ENCODE measurements at regions not wholly inside any gene's neighbourhood (a gene's known extent, or its start where the extent isn't known, plus 50 kb on each side); places are given as distances from the start of the nearest gene placed in this dataset.
"Not testable (repeated sequence)": the region's sequence is repeated elsewhere in the genome, so short reads cannot be mapped to it uniquely, and the experiment has no call there.

DNA sequence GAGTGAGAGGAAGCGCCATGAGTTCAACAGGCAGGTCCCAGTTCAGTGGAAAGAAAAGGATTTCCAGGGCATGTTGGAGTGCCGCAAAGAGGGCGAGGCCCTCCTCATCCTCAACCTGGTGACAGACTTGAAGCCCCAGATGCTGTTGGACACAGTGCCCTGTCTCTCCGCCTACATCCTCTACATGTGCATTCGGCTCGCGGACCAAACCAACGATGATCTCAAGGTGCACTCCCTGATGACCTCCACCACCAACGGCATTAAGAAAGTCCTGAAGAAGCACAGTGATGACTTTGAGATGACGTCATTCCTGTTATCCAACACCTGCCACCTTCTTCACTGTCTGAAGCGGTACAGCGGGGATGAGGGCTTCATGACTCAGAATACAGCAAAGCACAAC is 1667.4 kb downstream of the SPATA31A7 start:
- peaks cover 13% of the 10 kb centered on the region; the same call in 1 of the 2 replicates for H3K27me3 ChIP-seq (replicated peaks; ENCODE audit: insufficient read depth)
- WGBS, 2 experiments (ENCODE audit: low coverage in 1 of 2, low lambda C conversion rate in 2 of 2, missing lambda C conversion rate in 2 of 2) = 49 to 54% methylated on average over 12 of the region's 12 CpGs
- H3K9ac ChIP-seq; H2AFZ ChIP-seq; H3K9me2 ChIP-seq (ENCODE audit: insufficient read depth); H3K4me1 ChIP-seq (ENCODE audit: insufficient read depth); in situ Hi-C loops (cut with MboI); H3K4me3 ChIP-seq; H4K20me1 ChIP-seq (ENCODE audit: insufficient read depth); H3K36me3 ChIP-seq (ENCODE audit: low read depth); H3K79me2 ChIP-seq (ENCODE audit: insufficient read depth); H3K9me3 ChIP-seq (ENCODE audit: low read depth); H3K27ac ChIP-seq; H3F3A ChIP-seq (ENCODE audit: insufficient read depth); DNase-seq; H3K4me2 ChIP-seq (ENCODE audit: unreplicated experiment): not testable (repeated sequence)

DNA sequence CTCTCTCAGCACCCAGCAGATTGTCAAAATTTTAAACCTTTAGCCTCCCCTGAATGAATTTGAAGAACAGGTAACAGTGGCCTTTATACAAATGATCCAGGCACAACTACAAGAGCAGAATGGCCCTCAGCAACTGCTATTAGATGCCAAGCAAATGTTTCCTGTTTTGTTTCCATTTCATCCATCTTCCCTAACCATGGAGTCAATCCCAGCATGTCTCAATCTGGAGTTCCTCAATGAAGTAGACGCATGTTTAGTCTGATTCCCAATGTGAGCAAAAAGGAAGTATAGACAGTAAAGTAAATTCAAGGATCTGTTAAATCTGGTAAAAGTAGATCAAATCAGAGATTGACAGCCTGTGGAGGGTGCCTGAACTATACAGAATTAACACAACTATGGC is 1668.4 kb downstream of the SPATA31A7 start:
- DNase-seq; in situ Hi-C loops (cut with MboI); H3K4me1 ChIP-seq (ENCODE audit: insufficient read depth); H4K20me1 ChIP-seq (ENCODE audit: insufficient read depth); H3K9me2 ChIP-seq (ENCODE audit: insufficient read depth); H3K9ac ChIP-seq; H3K9me3 ChIP-seq (ENCODE audit: low read depth); H3K36me3 ChIP-seq (ENCODE audit: low read depth); H3F3A ChIP-seq (ENCODE audit: insufficient read depth); H3K4me2 ChIP-seq (ENCODE audit: unreplicated experiment); H3K4me3 ChIP-seq; H3K27ac ChIP-seq; H2AFZ ChIP-seq; H3K79me2 ChIP-seq (ENCODE audit: insufficient read depth): not testable (repeated sequence)
- peaks cover 19% of the 10 kb centered on the region for H3K27me3 ChIP-seq (replicated peaks; ENCODE audit: insufficient read depth)
- WGBS, 2 experiments (ENCODE audit: low coverage in 1 of 2, low lambda C conversion rate in 2 of 2, missing lambda C conversion rate in 2 of 2) = 34 to 46% methylated on average over 1 of the region's 1 CpG

DNA sequence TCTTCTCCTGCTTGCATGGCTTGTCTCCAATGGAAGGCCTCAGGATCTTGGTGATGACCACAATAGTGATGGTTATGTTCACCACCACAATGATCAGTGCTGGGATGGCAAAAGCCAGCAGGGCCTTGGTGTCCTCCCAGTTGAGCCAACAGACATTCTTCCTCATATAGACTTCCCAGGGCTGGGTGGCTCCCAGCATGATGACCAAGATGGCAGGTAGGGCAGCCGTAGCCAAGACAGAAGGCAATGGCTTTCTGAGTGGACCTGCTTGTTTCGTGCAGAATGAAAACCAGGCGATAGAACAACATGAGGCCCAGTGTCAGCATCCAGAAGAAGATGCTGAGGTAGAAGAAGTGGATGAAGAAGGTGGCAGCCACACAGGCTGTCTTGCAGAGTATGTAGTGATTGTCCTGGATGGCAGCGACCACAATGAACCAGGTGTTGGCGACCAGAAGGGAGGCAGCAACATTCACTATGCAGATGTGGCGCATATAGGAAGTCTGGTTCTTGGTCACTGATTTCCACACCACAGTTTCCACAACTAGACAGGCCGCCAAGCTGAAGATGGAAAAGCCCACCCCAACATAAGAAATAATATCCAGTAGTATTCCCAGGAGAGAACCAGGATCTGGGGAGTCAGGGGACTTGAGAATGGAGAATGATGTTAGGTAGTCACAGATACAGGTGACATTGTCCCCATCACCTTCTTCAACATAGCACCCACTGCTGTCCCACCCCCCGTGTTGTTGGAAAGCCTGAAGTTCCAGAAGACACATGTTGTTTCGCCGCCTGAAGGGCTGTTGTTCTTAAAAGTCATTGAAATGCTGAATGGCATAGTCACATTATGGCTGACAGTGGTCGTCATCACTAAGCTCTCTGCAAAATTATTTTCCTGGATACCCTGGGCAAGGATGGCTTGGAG is 1671.4 kb downstream of the SPATA31A7 start:
- H4K20me1 ChIP-seq (ENCODE audit: insufficient read depth); in situ Hi-C loops (cut with MboI); H3K36me3 ChIP-seq (ENCODE audit: low read depth); H3K9me3 ChIP-seq (ENCODE audit: low read depth); H3K9ac ChIP-seq; H3K9me2 ChIP-seq (ENCODE audit: insufficient read depth); DNase-seq; H3K79me2 ChIP-seq (ENCODE audit: insufficient read depth); H3K4me3 ChIP-seq; H2AFZ ChIP-seq; H3K4me1 ChIP-seq (ENCODE audit: insufficient read depth); H3K27ac ChIP-seq; H3K4me2 ChIP-seq (ENCODE audit: unreplicated experiment); H3F3A ChIP-seq (ENCODE audit: insufficient read depth): not testable (repeated sequence)
- WGBS, 2 experiments (ENCODE audit: low coverage in 1 of 2, low lambda C conversion rate in 2 of 2, missing lambda C conversion rate in 2 of 2) = 38 to 39% methylated on average over 11 of the region's 11 CpGs
- H3K27me3 ChIP-seq (replicated peaks; ENCODE audit: insufficient read depth) = peaks cover 39% of the 10 kb centered on the region

- H3K9me3 ChIP-seq (ENCODE audit: low read depth); H3K9me2 ChIP-seq (ENCODE audit: insufficient read depth); H3K4me1 ChIP-seq (ENCODE audit: insufficient read depth); H3F3A ChIP-seq (ENCODE audit: insufficient read depth); H3K27ac ChIP-seq; H3K36me3 ChIP-seq (ENCODE audit: low read depth); H3K4me2 ChIP-seq (ENCODE audit: unreplicated experiment); DNase-seq; H3K79me2 ChIP-seq (ENCODE audit: insufficient read depth); H3K4me3 ChIP-seq; H4K20me1 ChIP-seq (ENCODE audit: insufficient read depth); H2AFZ ChIP-seq; H3K9ac ChIP-seq; in situ Hi-C loops (cut with MboI): not testable (repeated sequence)
- WGBS, 2 experiments (ENCODE audit: low coverage in 1 of 2, low lambda C conversion rate in 2 of 2, missing lambda C conversion rate in 2 of 2) = 14 to 18% methylated on average over 2 of the region's 2 CpGs
- H3K27me3 ChIP-seq (replicated peaks; ENCODE audit: insufficient read depth) = peaks cover 40% of the 10 kb centered on the region
These were observed 1672.3 kb downstream of the SPATA31A7 start for GRCh38 chr9:62862180-62862579.

- DNase-seq; H3K36me3 ChIP-seq (ENCODE audit: low read depth); H3K9me2 ChIP-seq (ENCODE audit: insufficient read depth); H4K20me1 ChIP-seq (ENCODE audit: insufficient read depth); H3K9ac ChIP-seq; H3K9me3 ChIP-seq (ENCODE audit: low read depth); H3K79me2 ChIP-seq (ENCODE audit: insufficient read depth); in situ Hi-C loops (cut with MboI); H3K4me3 ChIP-seq; H3K27ac ChIP-seq; H3K4me1 ChIP-seq (ENCODE audit: insufficient read depth); H2AFZ ChIP-seq; H3K4me2 ChIP-seq (ENCODE audit: unreplicated experiment); H3F3A ChIP-seq (ENCODE audit: insufficient read depth): not testable (repeated sequence)
- WGBS, 2 experiments (ENCODE audit: low coverage in 1 of 2, low lambda C conversion rate in 2 of 2, missing lambda C conversion rate in 2 of 2) = 6 to 10% methylated on average over 4 of the region's 4 CpGs
- H3K27me3 ChIP-seq (replicated peaks; ENCODE audit: insufficient read depth) = peaks cover 41% of the 10 kb centered on the region
These were observed 1673.5 kb downstream of the SPATA31A7 start for GRCh38 chr9:62863319-62863718.

DNA sequence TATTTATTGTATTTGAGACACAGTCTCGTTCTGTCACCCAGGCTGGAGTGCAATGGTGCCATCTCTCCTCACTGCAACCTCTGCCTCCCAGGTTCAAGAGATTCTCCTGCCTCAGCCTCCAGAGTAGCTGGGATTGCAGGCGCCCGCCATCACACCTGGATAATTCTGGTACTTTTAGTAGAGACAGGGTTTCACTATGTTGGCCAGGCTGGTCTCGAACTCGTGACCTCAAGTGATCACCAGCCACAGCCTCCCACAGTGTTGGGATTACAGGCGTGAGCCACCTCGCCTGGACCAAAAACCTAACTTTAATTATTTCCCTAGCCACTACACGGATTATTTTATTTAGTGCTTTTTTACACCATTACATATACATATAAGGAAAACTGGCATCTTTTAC is 1674.0 kb downstream of the SPATA31A7 start:
- DNase-seq; in situ Hi-C loops (cut with MboI): not testable (repeated sequence)

GRCh38 chr9:62864481-62865469 is 1674.9 kb downstream of the SPATA31A7 start:
- H3K9me2 ChIP-seq (ENCODE audit: insufficient read depth); in situ Hi-C loops (cut with MboI); H3F3A ChIP-seq (ENCODE audit: insufficient read depth); H3K27ac ChIP-seq; H4K20me1 ChIP-seq (ENCODE audit: insufficient read depth); H3K9me3 ChIP-seq (ENCODE audit: low read depth); H3K4me2 ChIP-seq (ENCODE audit: unreplicated experiment); H3K4me3 ChIP-seq; H3K79me2 ChIP-seq (ENCODE audit: insufficient read depth); H3K4me1 ChIP-seq (ENCODE audit: insufficient read depth); H3K9ac ChIP-seq; H3K36me3 ChIP-seq (ENCODE audit: low read depth): not testable (repeated sequence)
- DNase-seq = peak; percentile 32
- Histone ChIP-seq H3K27me3 (replicated peaks; ENCODE audit: insufficient read depth) (peaks cover 42% of the 10 kb centered on the region), H2AFZ (peak overlapping the region; percentile 52; the same call in 1 of the 2 replicates)
- WGBS, 2 experiments (ENCODE audit: low coverage in 1 of 2, low lambda C conversion rate in 2 of 2, missing lambda C conversion rate in 2 of 2) = 10 to 12% methylated on average over 28 of the region's 28 CpGs

More for the DNA sequence above, 1674.0 kb downstream of the SPATA31A7 start:
- not testable (repeated sequence) for H3K4me1 ChIP-seq (ENCODE audit: insufficient read depth); H3K9me3 ChIP-seq (ENCODE audit: low read depth); H3K27ac ChIP-seq; H3F3A ChIP-seq (ENCODE audit: insufficient read depth); H3K4me2 ChIP-seq (ENCODE audit: unreplicated experiment); H4K20me1 ChIP-seq (ENCODE audit: insufficient read depth); H3K9ac ChIP-seq; H3K36me3 ChIP-seq (ENCODE audit: low read depth); H3K9me2 ChIP-seq (ENCODE audit: insufficient read depth); H2AFZ ChIP-seq; H3K79me2 ChIP-seq (ENCODE audit: insufficient read depth); H3K4me3 ChIP-seq
- 45 to 46% methylated on average over 8 of the region's 8 CpGs for WGBS, 2 experiments (ENCODE audit: low coverage in 1 of 2, low lambda C conversion rate in 2 of 2, missing lambda C conversion rate in 2 of 2)
- peaks cover 42% of the 10 kb centered on the region for H3K27me3 ChIP-seq (replicated peaks; ENCODE audit: insufficient read depth)
